HepG2 (cell line): ENCODE measurements at regions not wholly inside any gene's neighbourhood (a gene's known extent, or its start where the extent isn't known, plus 50 kb on each side); places are given as distances from the start of the nearest gene placed in this dataset.
A peak's percentile ranks its signal among the peaks of the same experiment; 100 is the strongest.

ENCODE experiments used
- ATAC-seq: fragments of 200-7000 bp; cut with Tn5 transposase; 3 replicates; pipeline ENCODE4 v1.9.1; 2020; ENCODE audit warnings: mild to moderate bottlenecking, moderate library complexity
- BruUV-seq: library from RNA; stranded (reverse); fragments of 400-500 nt; replicated peaks from 2 replicates; lab custom pipeline; 2021; lab: Mats Ljungman, UMichigan
- CTCF ChIA-PET: fragments of 300-600 bp; formaldehyde crosslinking; extraction: SDS; loops from one replicate; lab custom pipeline; 2021; ENCODE audit warnings: low total read pairs, inconsistent platforms, low intra/inter-chr PET ratio; lab: Yijun Ruan, JAX
- POLR2A ChIA-PET: fragments of 350-600 bp; sonication (Branson Sonifier 250); formaldehyde crosslinking; loops from one replicate; lab custom pipeline; 2020; ENCODE audit warnings: antibody characterized with exemption, inconsistent platforms; lab: Yijun Ruan, JAX
- DNase-seq: peaks from one replicate; pipeline ENCODE4 v3.0.0-alpha.2; 2015; ENCODE audit warnings: low spot score
- FAIRE-seq: peaks from 3 replicates; lab custom pipeline; 2011; peaks lifted over from hg19 to GRCh38; lab: Jason Lieb, UNC
- H2AFZ ChIP-seq: one replicate; pipeline ENCODE4 v1.6.1; 2011; ENCODE audit warnings: low read length, inconsistent platforms
- H3K27ac ChIP-seq: fragments of 300-600 bp; 3 replicates; pipeline ENCODE4 v1.8.0; 2011; ENCODE audit warnings: mixed run types, mild to moderate bottlenecking, mixed read lengths, low read length, inconsistent platforms; ENCODE audit not compliant: insufficient read depth; ENCODE audit errors: extremely low read length
- H3K27me3 ChIP-seq, 2 experiments: fragments of 200-600 bp in 1 of 2; 2 replicates in 1 of 2; 3 replicates in 1 of 2; pipeline versions ENCODE4 v1.6.0 to v1.8.0; 2011; ENCODE audit warnings: low read length in 2 of 2, mild to moderate bottlenecking in 2 of 2, moderate library complexity in 2 of 2, inconsistent platforms in 1 of 2; ENCODE audit not compliant: insufficient read depth in 2 of 2, control insufficient read depth in 1 of 2
- H3K36me3 ChIP-seq, 2 experiments: fragments of 200-600 bp in 1 of 2; replicated peaks in 1 of 2; 2 replicates in 1 of 2; 3 replicates in 1 of 2; pipeline versions ENCODE4 v1.5.1 to v1.8.0; 2011; ENCODE audit warnings: low read length in 2 of 2, inconsistent platforms in 1 of 2; ENCODE audit not compliant: insufficient read depth in 2 of 2, control insufficient read depth in 1 of 2
- H3K4me1 ChIP-seq: 2 replicates; pipeline ENCODE4 v1.5.1; 2012; ENCODE audit warnings: low read length, inconsistent platforms; ENCODE audit not compliant: insufficient read depth
- H3K4me2 ChIP-seq: 2 replicates; pipeline ENCODE4 v1.6.0; 2011; ENCODE audit warnings: low read depth, low read length, inconsistent platforms
- H3K4me3 ChIP-seq, 3 experiments: fragments of 200-600 bp in 1 of 3; sonication (generic), shearing (Covaris generic) in 1 of 3; replicated peaks in 1 of 3; 2 replicates each; pipeline ENCODE4 v1.5.1; 2011 to 2016; ENCODE audit warnings: low read length in 3 of 3, inconsistent platforms in 2 of 3, low read depth in 2 of 3, mild to moderate bottlenecking in 2 of 3, control low read depth in 1 of 3, mixed read lengths in 1 of 3; ENCODE audit not compliant: insufficient read depth in 1 of 3
- H3K79me2 ChIP-seq: one replicate; pipeline ENCODE4 v1.6.1; 2011; ENCODE audit warnings: low read length, inconsistent platforms; ENCODE audit not compliant: insufficient read depth
- H3K9ac ChIP-seq: 2 replicates; pipeline ENCODE4 v1.6.0; 2011; ENCODE audit warnings: mild to moderate bottlenecking, low read depth, low read length, inconsistent platforms; ENCODE audit not compliant: insufficient read depth
- H3K9me3 ChIP-seq: 2 replicates; pipeline ENCODE4 v1.5.1; 2012; ENCODE audit warnings: mild to moderate bottlenecking, low read length
- H4K20me1 ChIP-seq: 2 replicates; pipeline ENCODE4 v1.6.0; 2011; ENCODE audit warnings: inconsistent platforms, mild to moderate bottlenecking, low read length, moderate library complexity; ENCODE audit not compliant: insufficient read depth
- AFF4 ChIP-seq: sonication (generic); formaldehyde crosslinking; IDR thresholded peaks from 2 replicates; pipeline ENCODE4 v1.4.0; 2020; ENCODE audit warnings: missing genetic modification reagents
- ARID5B ChIP-seq: IDR thresholded peaks from 2 replicates; pipeline ENCODE4 v1.4.0; 2020; ENCODE audit warnings: mild to moderate bottlenecking, missing genetic modification reagents
- GATAD2A ChIP-seq: IDR thresholded peaks from 2 replicates; pipeline ENCODE4 v1.6.1; 2016
- HDAC2 ChIP-seq: sonication (generic); formaldehyde crosslinking; IDR thresholded peaks from 2 replicates; pipeline ENCODE4 v1.4.0; 2020; ENCODE audit warnings: missing genetic modification reagents
- HMGXB4 ChIP-seq, 2 experiments: sonication (generic) in 1 of 2; formaldehyde crosslinking in 1 of 2; IDR thresholded peaks; 2 replicates each; pipeline versions ENCODE4 v1.4.0 to v1.6.1; 2018 to 2020; ENCODE audit warnings: missing genetic modification reagents in 2 of 2, borderline replicate concordance in 1 of 2, low read depth in 1 of 2, mild to moderate bottlenecking in 1 of 2, missing biosample characterization in 1 of 2
- MXI1 ChIP-seq: IDR thresholded peaks from 3 replicates; pipeline ENCODE4 v1.6.1; 2012; ENCODE audit warnings: low read depth, low read length, inconsistent platforms, borderline replicate concordance
- NFIC ChIP-seq: IDR thresholded peaks from 2 replicates; pipeline ENCODE4 v1.6.1; 2012; ENCODE audit warnings: mild to moderate bottlenecking, low read length, inconsistent platforms
- NR2F1 ChIP-seq, 2 experiments: fragments of 450-650 bp in 1 of 2; formaldehyde crosslinking in 1 of 2; IDR thresholded peaks; 2 replicates each; pipeline versions ENCODE4 v1.5.0 to v1.6.1; 2016 to 2020; ENCODE audit warnings: mild to moderate bottlenecking in 1 of 2, missing compliant biosample characterization in 1 of 2, missing genetic modification reagents in 1 of 2, moderate library complexity in 1 of 2
- NR2F6 ChIP-seq, 2 experiments: IDR thresholded peaks; 2 replicates each; pipeline ENCODE4 v1.6.1; 2016; ENCODE audit warnings: antibody characterized with exemption in 1 of 2, mild to moderate bottlenecking in 1 of 2
- RFXAP ChIP-seq: sonication (generic); formaldehyde crosslinking; IDR thresholded peaks from 2 replicates; pipeline ENCODE4 v1.4.0; 2020; ENCODE audit warnings: missing genetic modification reagents, borderline replicate concordance
- SOX13 ChIP-seq, 3 experiments: fragments of 450-650 bp in 1 of 3; sonication (generic) in 1 of 3; formaldehyde crosslinking in 1 of 3; IDR thresholded peaks in 2 of 3; conservative IDR thresholded peaks in 1 of 3; 2 replicates each; pipeline versions ENCODE4 v1.5.0 to v1.6.1; 2016 to 2020; ENCODE audit warnings: antibody characterized with exemption in 1 of 3, mild to moderate bottlenecking in 1 of 3, missing compliant biosample characterization in 1 of 3, missing genetic modification reagents in 1 of 3, moderate library complexity in 1 of 3
- SOX5 ChIP-seq: IDR thresholded peaks from 2 replicates; pipeline ENCODE4 v1.6.1; 2016; ENCODE audit warnings: borderline replicate concordance
- ZNF615 ChIP-seq: sonication (generic); formaldehyde crosslinking; IDR thresholded peaks from 2 replicates; pipeline ENCODE4 v1.5.0; 2020; ENCODE audit warnings: mild to moderate bottlenecking, missing genetic modification reagents, borderline replicate concordance
- in situ Hi-C: cut with HindIII; loops from 2 replicates; pipeline ENCODE4 v1.10.0; 2017; ENCODE audit warnings: low pct_unique_long_range_greater_than_20kb; ENCODE audit not compliant: extremely low pct_ligation_motif_present
- intact Hi-C: fragments of 100-400 bp; cut with micrococcal nuclease; formaldehyde crosslinking; loops from one replicate; pipeline ENCODE4 v1.10.0; 2022; ENCODE audit not compliant: unreplicated experiment

- DNase-seq (peak; percentile 62), FAIRE-seq (peak; percentile 80), ATAC-seq (no peak)
- no TSS peak for BruUV-seq
- Histone ChIP-seq H4K20me1 (no peaks in the 10 kb centered on the region), H3K79me2 (peaks cover 2% of the 10 kb centered on the region), H3K9ac (no peak overlapping the region), H3K4me2 (no peak overlapping the region), H3K27me3 (no peaks in the 10 kb centered on the region), H3K4me3 (no peak overlapping the region), H3K27ac (no peak overlapping the region), H3K36me3 (no peaks in the 10 kb centered on the region; a peak in 1 of 5 replicates), H2AFZ (no peak overlapping the region), H3K9me3 (no peaks in the 10 kb centered on the region), H3K4me1 (peaks cover 38% of the 10 kb centered on the region)
- intact Hi-C loops = no loop called here
- ChIA-PET POLR2A (interaction anchor here (0.9 to 1.9 kb wide), 4 partner anchors 11 to 49 kb away, joined by 3 to 6 read pairs (median 4); no protein-coding TSS in a partner anchor), CTCF (no interaction called here)
- in situ Hi-C loops = no loop called here
- TF ChIP-seq GATAD2A (CRISPR knock-in tag) (0 out of 2 replicates have a peak, but pooled peaks have one; percentile 50), ZNF615 (no peak), RFXAP (CRISPR knock-in tag) (no peak), HDAC2 (CRISPR knock-in tag) (no peak), HMGXB4 (CRISPR knock-in tag; IDR thresholded peaks at IDR 0.05; ENCODE audit: borderline replicate concordance in 1 of 2, low read depth in 1 of 2) (no peak), AFF4 (no peak), NR2F1 (CRISPR knock-in tag; IDR thresholded peaks at IDR 0.05) (peak; percentile 65 to 67), SOX13 (IDR thresholded peaks at IDR 0.05) (no peak), SOX13 (CRISPR knock-in tag; conservative IDR thresholded peaks at IDR 0.05 in 1 of 2, IDR thresholded peaks at IDR 0.05 in 1 of 2) (peak in 1 of 2 experiments; percentile 66; a peak in 2 of 4 replicates), ARID5B (CRISPR knock-in tag) (peak; percentile 38; the same call in 1 of the 2 replicates), MXI1 (0 out of 3 replicates have a peak, but pooled peaks have one; percentile 28), SOX5 (CRISPR knock-in tag) (peak; percentile 60; the same call in 1 of the 2 replicates), NR2F6 (IDR thresholded peaks at IDR 0.05) (peak; percentile 72), NR2F6 (CRISPR knock-in tag; IDR thresholded peaks at IDR 0.05) (peak; percentile 74), NFIC (0 out of 2 replicates have a peak, but pooled peaks have one; percentile 54)
Measured at GRCh38 chr1:39127513-39127912, 77.0 kb upstream of the MACF1 start.
